GM13977 (cell line): ENCODE measurements at regions not wholly inside any gene's neighbourhood (a gene's known extent, or its start where the extent isn't known, plus 50 kb on each side); places are given as distances from the start of the nearest gene placed in this dataset.
A peak's percentile ranks its signal among the peaks of the same experiment; 100 is the strongest.

Experiments used
- DNase-seq: peaks from one replicate; pipeline ENCODE4 v3.0.0; 2012; ENCODE audit warnings: low spot score
- CTCF ChIP-seq: IDR thresholded peaks from 2 replicates; pipeline ENCODE4 v1.5.1; 2012; ENCODE audit warnings: mild to moderate bottlenecking, control low read depth; ENCODE audit not compliant: insufficient read depth; ENCODE audit errors: extremely low read depth, missing control alignments
- in situ Hi-C: fragments of 300-500 bp; cut with MboI; formaldehyde crosslinking; loops from one replicate; pipeline ENCODE4 v1.12.0; 2022; ENCODE audit warnings: low sequenced_read_pairs, low pct_unique_long_range_greater_than_20kb, mixed read lengths, inconsistent platforms; ENCODE audit not compliant: unreplicated experiment

DNA sequence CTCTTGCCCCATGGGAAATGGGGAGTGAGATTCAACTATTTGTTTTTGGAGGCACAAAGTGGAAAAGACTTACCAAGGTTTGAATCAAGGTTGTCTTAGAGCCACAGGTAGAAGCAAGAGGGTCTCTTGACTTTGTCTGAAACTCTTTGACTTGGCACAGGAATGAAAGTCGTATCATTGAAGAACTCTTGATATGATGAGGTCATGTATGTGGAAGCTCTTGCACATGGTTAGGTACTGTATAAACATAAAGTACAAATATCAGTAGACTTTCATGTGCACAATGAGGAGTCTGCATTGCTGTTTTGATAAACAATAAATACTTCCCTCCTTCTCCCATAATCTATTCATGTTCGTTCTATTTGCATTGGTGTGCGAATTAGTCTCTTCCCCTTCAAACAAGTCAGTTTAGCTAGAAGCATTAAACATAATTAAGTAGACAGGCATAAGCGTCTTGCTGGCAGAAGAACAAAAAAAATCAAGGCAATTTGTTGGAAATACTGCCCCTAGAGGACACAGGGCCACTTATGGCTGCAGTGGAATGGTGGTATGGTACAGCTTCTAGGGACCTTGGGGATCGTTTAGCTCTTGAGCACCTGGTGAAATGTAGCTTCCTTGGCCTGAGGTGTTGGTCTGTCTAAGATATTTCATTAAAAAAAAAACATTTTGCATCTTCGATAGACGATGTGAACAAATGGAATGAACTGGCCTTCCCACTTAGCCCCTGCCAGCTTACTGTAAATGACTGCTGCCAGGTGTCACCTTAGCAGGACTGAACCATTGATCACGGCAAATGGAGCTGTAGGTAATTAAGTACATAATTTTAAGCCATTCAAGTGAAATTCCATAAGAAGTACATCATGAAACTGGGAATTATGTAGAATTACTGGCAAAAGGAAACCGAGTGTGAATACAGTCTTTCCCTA is 218.0 kb upstream of the GALNT2 start:
- peak; percentile 56 for TF ChIP-seq CTCF
- in situ Hi-C loops = no loop called here
- no peak for DNase-seq

DNA sequence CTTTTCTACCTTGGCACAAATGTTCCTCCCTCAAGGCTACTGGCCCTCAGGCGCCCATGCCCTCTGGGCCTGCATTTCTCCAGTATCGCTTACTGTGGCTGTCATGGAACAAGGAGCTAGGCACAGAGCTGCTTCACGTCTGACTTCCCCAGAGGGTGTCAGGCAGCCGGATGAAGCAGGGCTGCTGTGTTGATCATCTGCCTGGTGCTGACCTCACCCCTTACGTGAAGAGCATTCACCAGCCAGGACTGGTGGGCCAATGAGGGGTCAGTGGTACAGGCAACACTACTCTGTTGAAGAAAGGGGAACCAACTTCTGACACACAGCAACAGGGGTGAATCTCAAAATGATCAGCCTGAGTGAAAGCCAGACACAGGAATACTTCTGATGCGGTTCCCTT is 215.5 kb upstream of the GALNT2 start:
- in situ Hi-C loops = no loop called here
- DNase-seq = no peak
- TF ChIP-seq CTCF = no peak

GRCh38 chr1:229853751-229854150 is 213.3 kb upstream of the GALNT2 start:
- TF ChIP-seq CTCF = no peak
- in situ Hi-C loops = no loop called here
- no peak for DNase-seq

GRCh38 chr1:229854620-229855019 is 212.4 kb upstream of the GALNT2 start:
- DNase-seq = no peak
- TF ChIP-seq CTCF = no peak
- in situ Hi-C loops = no loop called here

- in situ Hi-C loops = no loop called here
Observed at GRCh38 chr1:229856009-229856650, 210.9 kb upstream of the GALNT2 start.

DNA sequence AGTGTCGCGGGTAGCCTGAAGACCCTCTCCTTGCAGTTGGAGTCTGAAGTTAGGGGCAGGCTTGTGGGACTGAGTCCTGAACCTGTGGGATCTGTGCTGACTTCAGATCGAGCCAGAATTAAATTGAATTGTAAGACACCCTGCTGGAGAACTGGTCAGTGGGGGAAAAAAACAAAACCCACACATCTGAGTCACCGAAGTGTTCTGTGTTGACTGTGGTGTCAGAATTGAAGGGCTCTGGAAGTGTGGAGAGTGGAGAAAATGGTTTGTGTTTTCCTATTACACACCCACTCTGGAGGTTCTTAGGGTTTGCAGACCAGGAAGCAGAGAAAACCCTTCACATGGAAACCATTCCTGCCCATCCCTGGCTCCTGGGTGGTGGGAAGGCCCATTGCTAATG is 209.5 kb upstream of the GALNT2 start:
- DNase-seq = no peak
- TF ChIP-seq CTCF = no peak
- in situ Hi-C loops = no loop called here

More at GRCh38 chr1:229856009-229856650, 210.9 kb upstream of the GALNT2 start:
- peak; percentile 76 for DNase-seq
- TF ChIP-seq CTCF = no peak
